ENCODE measurements at regions not wholly inside any gene's neighbourhood (a gene's known extent, or its start where the extent isn't known, plus 50 kb on each side); places are given as distances from the start of the nearest gene placed in this dataset.

GRCh38 chr6:122154155-122154554 is 245.3 kb upstream of the HSF2 start:
- no peak for TF ChIP-seq CTCF (IDR thresholded peaks at IDR 0.05)
- no peak for TF ChIP-seq POLR2A (IDR thresholded peaks at IDR 0.05)
- no peak for TF ChIP-seq POLR2AphosphoS5 (IDR thresholded peaks at IDR 0.05; ENCODE audit: insufficient read depth in 1 of 2, low read depth in 1 of 2)

Data from vagina (tissue), 2 donors.